ENCODE measurements at regions not wholly inside any gene's neighbourhood (a gene's known extent, or its start where the extent isn't known, plus 50 kb on each side); places are given as distances from the start of the nearest gene placed in this dataset.

- ATAC-seq = no peak
- Mint-ChIP-seq H3K27me3 (no peaks in the 10 kb centered on the region), H3K36me3 (ENCODE audit: low read depth) (no peaks in the 10 kb centered on the region), H3K27ac (no peak overlapping the region), H3K4me1 (no peaks in the 10 kb centered on the region), H3K4me3 (no peak overlapping the region), H3K9me3 (ENCODE audit: low read depth) (peaks cover 2% of the 10 kb centered on the region)
- ChIA-PET POLR2A (no interaction called here), CTCF (interaction anchor here (1.5 kb wide), 1 partner anchor 15 kb away, joined by 3 read pairs; no protein-coding TSS in a partner anchor)
- DNase-seq = no peak
- intact Hi-C loops (cut with DNase I, micrococcal nuclease) = no loop called here
These were observed 636.0 kb downstream of the MMUT start for GRCh38 chr6:48826901-48827701.

- no peak for ATAC-seq
- no peak for DNase-seq
- no peak overlapping the region for H3K27ac Mint-ChIP-seq
- H3K9me3 Mint-ChIP-seq (ENCODE audit: low read depth) = peaks cover 2% of the 10 kb centered on the region
- no peaks in the 10 kb centered on the region for H3K36me3 Mint-ChIP-seq (ENCODE audit: low read depth)
- intact Hi-C loops (cut with DNase I, micrococcal nuclease) = no loop called here
- H3K4me3 Mint-ChIP-seq = no peak overlapping the region
- ChIA-PET CTCF (no interaction called here), POLR2A (no interaction called here)
- H3K27me3 Mint-ChIP-seq = no peaks in the 10 kb centered on the region
- no peaks in the 10 kb centered on the region for H3K4me1 Mint-ChIP-seq
These were observed 636.9 kb downstream of the MMUT start for GRCh38 chr6:48826152-48826515.

- Mint-ChIP-seq H3K36me3 (ENCODE audit: low read depth) (no peaks in the 10 kb centered on the region), H3K4me3 (no peak overlapping the region), H3K9me3 (ENCODE audit: low read depth) (peaks cover 2% of the 10 kb centered on the region), H3K27ac (no peak overlapping the region), H3K27me3 (no peaks in the 10 kb centered on the region), H3K4me1 (no peaks in the 10 kb centered on the region)
- ATAC-seq = no peak
- no peak for DNase-seq
- intact Hi-C loops (cut with DNase I, micrococcal nuclease) = no loop called here
- ChIA-PET CTCF (no interaction called here), POLR2A (no interaction called here)
These were observed 637.4 kb downstream of the MMUT start for GRCh38 chr6:48825501-48826151.

- no peaks in the 10 kb centered on the region for H3K36me3 Mint-ChIP-seq (ENCODE audit: low read depth)
These were observed 645.0 kb downstream of the MMUT start for GRCh38 chr6:48818052-48818412.

GRCh38 chr6:48817333-48818051 is 645.6 kb downstream of the MMUT start:
- no peak for ATAC-seq
- CTCF ChIA-PET = no interaction called here
- Mint-ChIP-seq H3K9me3 (ENCODE audit: low read depth) (peaks cover 2% of the 10 kb centered on the region), H3K4me1 (no peaks in the 10 kb centered on the region), H3K27me3 (no peaks in the 10 kb centered on the region), H3K27ac (no peak overlapping the region), H3K4me3 (no peak overlapping the region), H3K36me3 (ENCODE audit: low read depth) (no peaks in the 10 kb centered on the region)
- POLR2A ChIA-PET = no interaction called here
- intact Hi-C loops (cut with DNase I, micrococcal nuclease) = no loop called here
- DNase-seq = no peak

More at GRCh38 chr6:48818052-48818412, 645.0 kb downstream of the MMUT start:
- no peak for ATAC-seq
- CTCF ChIA-PET = no interaction called here
- DNase-seq = no peak
- intact Hi-C loops (cut with DNase I, micrococcal nuclease) = no loop called here
- H3K27me3 Mint-ChIP-seq = no peaks in the 10 kb centered on the region
- H3K9me3 Mint-ChIP-seq (ENCODE audit: low read depth) = peaks cover 2% of the 10 kb centered on the region
- H3K4me3 Mint-ChIP-seq = no peak overlapping the region
- H3K4me1 Mint-ChIP-seq = no peaks in the 10 kb centered on the region
- H3K27ac Mint-ChIP-seq = no peak overlapping the region
- POLR2A ChIA-PET = no interaction called here

GRCh38 chr6:48814957-48815356 is 648.1 kb downstream of the MMUT start:
- no peak for DNase-seq
- H3K4me3 Mint-ChIP-seq = no peak overlapping the region
- CTCF ChIA-PET = no interaction called here
- no peaks in the 10 kb centered on the region for H3K4me1 Mint-ChIP-seq
- ATAC-seq = no peak
- peaks cover 2% of the 10 kb centered on the region for H3K9me3 Mint-ChIP-seq (ENCODE audit: low read depth)
- POLR2A ChIA-PET = no interaction called here
- intact Hi-C loops (cut with DNase I, micrococcal nuclease) = no loop called here
- no peaks in the 10 kb centered on the region for H3K36me3 Mint-ChIP-seq (ENCODE audit: low read depth)
- H3K27ac Mint-ChIP-seq = no peak overlapping the region
- no peaks in the 10 kb centered on the region for H3K27me3 Mint-ChIP-seq

- CTCF ChIA-PET = no interaction called here
- ATAC-seq = no peak
- Mint-ChIP-seq H3K9me3 (ENCODE audit: low read depth) (peaks cover 2% of the 10 kb centered on the region), H3K4me3 (no peak overlapping the region), H3K27me3 (no peaks in the 10 kb centered on the region), H3K4me1 (no peaks in the 10 kb centered on the region), H3K36me3 (ENCODE audit: low read depth) (no peaks in the 10 kb centered on the region), H3K27ac (no peak overlapping the region)
- intact Hi-C loops (cut with DNase I, micrococcal nuclease) = no loop called here
- no peak for DNase-seq
- POLR2A ChIA-PET = no interaction called here
These were observed 649.2 kb downstream of the MMUT start for GRCh38 chr6:48813836-48814235.

- DNase-seq (no peak), ATAC-seq (no peak)
- H3K36me3 Mint-ChIP-seq (ENCODE audit: low read depth) = no peaks in the 10 kb centered on the region
- H3K9me3 Mint-ChIP-seq (ENCODE audit: low read depth) = no peaks in the 10 kb centered on the region
- no peaks in the 10 kb centered on the region for H3K4me1 Mint-ChIP-seq
- H3K4me3 Mint-ChIP-seq = no peak overlapping the region
- no peaks in the 10 kb centered on the region for H3K27me3 Mint-ChIP-seq
- CTCF ChIA-PET = interaction anchor here (0.6 to 0.7 kb wide), 2 partner anchors 9 to 1108 kb away, joined by 3 read pairs; no protein-coding TSS in a partner anchor
- intact Hi-C loops (cut with DNase I, micrococcal nuclease) = no loop called here
- no peak overlapping the region for H3K27ac Mint-ChIP-seq
- POLR2A ChIA-PET = no interaction called here
These were observed 653.4 kb downstream of the MMUT start for GRCh38 chr6:48809700-48810099.

GRCh38 chr6:48809245-48809644 is 653.8 kb downstream of the MMUT start:
- no peak for DNase-seq
- Mint-ChIP-seq H3K27me3 (no peaks in the 10 kb centered on the region), H3K4me3 (no peak overlapping the region), H3K4me1 (no peaks in the 10 kb centered on the region), H3K27ac (no peak overlapping the region), H3K36me3 (ENCODE audit: low read depth) (no peaks in the 10 kb centered on the region), H3K9me3 (ENCODE audit: low read depth) (no peaks in the 10 kb centered on the region)
- intact Hi-C loops (cut with DNase I, micrococcal nuclease) = no loop called here
- ATAC-seq = no peak
- ChIA-PET POLR2A (no interaction called here), CTCF (interaction anchor here (0.6 kb wide), 1 partner anchor 1108 kb away, joined by 3 read pairs; no protein-coding TSS in a partner anchor)

- H3K9me3 Mint-ChIP-seq (ENCODE audit: low read depth) = no peaks in the 10 kb centered on the region
These were observed 664.8 kb downstream of the MMUT start for GRCh38 chr6:48798296-48798695.

GRCh38 chr6:48782225-48782624 is 671.2 kb upstream of the PTCHD4 start:
- POLR2A ChIA-PET = no interaction called here
- H3K4me1 Mint-ChIP-seq = no peaks in the 10 kb centered on the region
- H3K27me3 Mint-ChIP-seq = no peaks in the 10 kb centered on the region
- no peak overlapping the region for H3K27ac Mint-ChIP-seq
- intact Hi-C loops (cut with DNase I, micrococcal nuclease) = no loop called here
- no peak overlapping the region for H3K4me3 Mint-ChIP-seq
- no peak for ATAC-seq
- no peaks in the 10 kb centered on the region for H3K36me3 Mint-ChIP-seq (ENCODE audit: low read depth)
- CTCF ChIA-PET = no interaction called here
- peaks cover 2% of the 10 kb centered on the region for H3K9me3 Mint-ChIP-seq (ENCODE audit: low read depth)
- DNase-seq = no peak

More at GRCh38 chr6:48798296-48798695, 664.8 kb downstream of the MMUT start:
- DNase-seq (no peak), ATAC-seq (no peak)
- ChIA-PET POLR2A (no interaction called here), CTCF (no interaction called here)
- Mint-ChIP-seq H3K27me3 (no peaks in the 10 kb centered on the region), H3K36me3 (ENCODE audit: low read depth) (no peaks in the 10 kb centered on the region), H3K4me3 (no peak overlapping the region), H3K27ac (no peak overlapping the region), H3K4me1 (no peaks in the 10 kb centered on the region)
- intact Hi-C loops (cut with DNase I, micrococcal nuclease) = no loop called here

- intact Hi-C loops (cut with DNase I, micrococcal nuclease) = no loop called here
- Mint-ChIP-seq H3K27ac (no peak overlapping the region), H3K4me1 (no peaks in the 10 kb centered on the region), H3K27me3 (no peaks in the 10 kb centered on the region), H3K4me3 (no peak overlapping the region), H3K9me3 (ENCODE audit: low read depth) (peaks cover 4% of the 10 kb centered on the region), H3K36me3 (ENCODE audit: low read depth) (no peaks in the 10 kb centered on the region)
- DNase-seq = no peak
- CTCF ChIA-PET = no interaction called here
- POLR2A ChIA-PET = no interaction called here
- ATAC-seq = no peak
These were observed 666.4 kb upstream of the PTCHD4 start for GRCh38 chr6:48777411-48777810.

Data from activated CD4-positive, alpha-beta T cell treated with anti-CD3 and anti-CD28 coated beads for 36 hours (primary cell).